ENCODE measurements at regions not wholly inside any gene's neighbourhood (a gene's known extent, or its start where the extent isn't known, plus 50 kb on each side); places are given as distances from the start of the nearest gene placed in this dataset.
A peak's percentile ranks its signal among the peaks of the same experiment; 100 is the strongest.

GRCh38 chr12:91379051-91379775 is 196.6 kb upstream of the DCN start:
- H3K4me3 Mint-ChIP-seq = no peak overlapping the region
- H3K4me1 Mint-ChIP-seq = peaks cover 64% of the 10 kb centered on the region
- H3K27me3 Mint-ChIP-seq (ENCODE audit: low read depth) = no peaks in the 10 kb centered on the region
- H3K9me3 Mint-ChIP-seq = peaks cover 3% of the 10 kb centered on the region
- peak overlapping the region; percentile 64 for H3K27ac Mint-ChIP-seq
- H3K36me3 Mint-ChIP-seq = no peaks in the 10 kb centered on the region
- DNase-seq (ENCODE audit: low spot score in 2 of 2, unreplicated experiment in 2 of 2) = no peak
- no peak for TF ChIP-seq CTCF (IDR thresholded peaks at IDR 0.05; ENCODE audit: unreplicated experiment)

- Mint-ChIP-seq H3K4me3 (no peak overlapping the region), H3K4me1 (peaks cover 63% of the 10 kb centered on the region), H3K27ac (peak overlapping the region; percentile 17), H3K36me3 (no peaks in the 10 kb centered on the region), H3K27me3 (ENCODE audit: low read depth) (no peaks in the 10 kb centered on the region), H3K9me3 (peaks cover 3% of the 10 kb centered on the region)
- TF ChIP-seq CTCF (IDR thresholded peaks at IDR 0.05; ENCODE audit: unreplicated experiment) = no peak
- DNase-seq (ENCODE audit: low spot score in 2 of 2, unreplicated experiment in 2 of 2) = no peak
Measured at GRCh38 chr12:91377436-91377835, 194.8 kb upstream of the DCN start.

- DNase-seq (ENCODE audit: low spot score in 2 of 2, unreplicated experiment in 2 of 2) = no peak
- peaks cover 3% of the 10 kb centered on the region for H3K9me3 Mint-ChIP-seq
- H3K4me3 Mint-ChIP-seq = no peak overlapping the region
- H3K27me3 Mint-ChIP-seq (ENCODE audit: low read depth) = no peaks in the 10 kb centered on the region
- H3K4me1 Mint-ChIP-seq = peaks cover 33% of the 10 kb centered on the region
- no peaks in the 10 kb centered on the region for H3K36me3 Mint-ChIP-seq
- H3K27ac Mint-ChIP-seq = no peak overlapping the region
- no peak for TF ChIP-seq CTCF (IDR thresholded peaks at IDR 0.05; ENCODE audit: unreplicated experiment)
Measured at GRCh38 chr12:91373086-91373485, 190.5 kb upstream of the DCN start.

- H3K27me3 Mint-ChIP-seq (ENCODE audit: low read depth) = no peaks in the 10 kb centered on the region
- no peak for DNase-seq (ENCODE audit: low spot score in 2 of 2, unreplicated experiment in 2 of 2)
- no peak overlapping the region for H3K27ac Mint-ChIP-seq
- no peak overlapping the region for H3K4me3 Mint-ChIP-seq
- peaks cover 28% of the 10 kb centered on the region for H3K4me1 Mint-ChIP-seq
- no peaks in the 10 kb centered on the region for H3K36me3 Mint-ChIP-seq
- no peak for TF ChIP-seq CTCF (IDR thresholded peaks at IDR 0.05; ENCODE audit: unreplicated experiment)
- H3K9me3 Mint-ChIP-seq = no peaks in the 10 kb centered on the region
Measured at GRCh38 chr12:91370086-91370868, 187.7 kb upstream of the DCN start.

- no peaks in the 10 kb centered on the region for H3K36me3 Mint-ChIP-seq
- H3K9me3 Mint-ChIP-seq = no peaks in the 10 kb centered on the region
- H3K27me3 Mint-ChIP-seq (ENCODE audit: low read depth) = no peaks in the 10 kb centered on the region
- peaks cover 22% of the 10 kb centered on the region for H3K4me1 Mint-ChIP-seq
- DNase-seq (ENCODE audit: low spot score in 2 of 2, unreplicated experiment in 2 of 2) = no peak
- no peak overlapping the region for H3K4me3 Mint-ChIP-seq
- no peak overlapping the region for H3K27ac Mint-ChIP-seq
- TF ChIP-seq CTCF (IDR thresholded peaks at IDR 0.05; ENCODE audit: unreplicated experiment) = no peak
Measured at GRCh38 chr12:91368613-91369012, 186.0 kb upstream of the DCN start.

Data from mesothelial cell of epicardium (in vitro differentiated cells).